ENCODE measurements at regions not wholly inside any gene's neighbourhood (a gene's known extent, or its start where the extent isn't known, plus 50 kb on each side); places are given as distances from the start of the nearest gene placed in this dataset.

- TF ChIP-seq MLLT1 (IDR thresholded peaks at IDR 0.05) (peak; percentile 66 to 99; a peak in 2 of 4 replicates), ZZZ3 (IDR thresholded peaks at IDR 0.05) (no peak), ZBED1 (IDR thresholded peaks at IDR 0.05) (peak; percentile 92; the same call in 1 of the 2 replicates), AFF1 (IDR thresholded peaks at IDR 0.05; ENCODE audit: low read depth in 1 of 2, partially characterized antibody in 2 of 2) (peak; percentile 79 to 94), PHB (CRISPR knock-in tag; IDR thresholded peaks at IDR 0.05) (no peak), ZNF41 (CRISPR knock-in tag; conservative IDR thresholded peaks at IDR 0.05) (peak; percentile 68; the same call in 1 of the 2 replicates), CEBPZ (IDR thresholded peaks at IDR 0.05; ENCODE audit: borderline replicate concordance, low read depth, low read length) (no peak), NRF1 (conservative IDR thresholded peaks at IDR 0.05 in 1 of 2, IDR thresholded peaks at IDR 0.05 in 1 of 2) (0 out of 4 replicates have a peak, but pooled peaks of 1 of the 2 experiments have one; percentile 15)
- TF ChIP-seq, protein P1, sequence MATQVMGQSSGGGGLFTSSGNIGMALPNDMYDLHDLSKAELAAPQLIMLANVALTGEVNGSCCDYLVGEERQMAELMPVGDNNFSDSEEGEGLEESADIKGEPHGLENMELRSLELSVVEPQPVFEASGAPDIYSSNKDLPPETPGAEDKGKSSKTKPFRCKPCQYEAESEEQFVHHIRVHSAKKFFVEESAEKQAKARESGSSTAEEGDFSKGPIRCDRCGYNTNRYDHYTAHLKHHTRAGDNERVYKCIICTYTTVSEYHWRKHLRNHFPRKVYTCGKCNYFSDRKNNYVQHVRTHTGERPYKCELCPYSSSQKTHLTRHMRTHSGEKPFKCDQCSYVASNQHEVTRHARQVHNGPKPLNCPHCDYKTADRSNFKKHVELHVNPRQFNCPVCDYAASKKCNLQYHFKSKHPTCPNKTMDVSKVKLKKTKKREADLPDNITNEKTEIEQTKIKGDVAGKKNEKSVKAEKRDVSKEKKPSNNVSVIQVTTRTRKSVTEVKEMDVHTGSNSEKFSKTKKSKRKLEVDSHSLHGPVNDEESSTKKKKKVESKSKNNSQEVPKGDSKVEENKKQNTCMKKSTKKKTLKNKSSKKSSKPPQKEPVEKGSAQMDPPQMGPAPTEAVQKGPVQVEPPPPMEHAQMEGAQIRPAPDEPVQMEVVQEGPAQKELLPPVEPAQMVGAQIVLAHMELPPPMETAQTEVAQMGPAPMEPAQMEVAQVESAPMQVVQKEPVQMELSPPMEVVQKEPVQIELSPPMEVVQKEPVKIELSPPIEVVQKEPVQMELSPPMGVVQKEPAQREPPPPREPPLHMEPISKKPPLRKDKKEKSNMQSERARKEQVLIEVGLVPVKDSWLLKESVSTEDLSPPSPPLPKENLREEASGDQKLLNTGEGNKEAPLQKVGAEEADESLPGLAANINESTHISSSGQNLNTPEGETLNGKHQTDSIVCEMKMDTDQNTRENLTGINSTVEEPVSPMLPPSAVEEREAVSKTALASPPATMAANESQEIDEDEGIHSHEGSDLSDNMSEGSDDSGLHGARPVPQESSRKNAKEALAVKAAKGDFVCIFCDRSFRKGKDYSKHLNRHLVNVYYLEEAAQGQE (IDR thresholded peaks at IDR 0.05; ENCODE audit: borderline replicate concordance), result peak; percentile 51; the same call in 1 of the 2 replicates
- TF ChIP-seq, protein P1 (CRISPR knock-in tag; IDR thresholded peaks at IDR 0.05; ENCODE audit: low read depth), result no peak
Measured at GRCh38 chr6:109304284-109305015, 77.8 kb downstream of the CD164 start (continued).

All from K562 (cell line).